Keratinocyte (primary cell): ENCODE measurements at regions not wholly inside any gene's neighbourhood (a gene's known extent, or its start where the extent isn't known, plus 50 kb on each side); places are given as distances from the start of the nearest gene placed in this dataset.

Experiments used
- DNase-seq: peaks from one replicate; pipeline ENCODE4 v3.0.0-alpha.2; 2011; ENCODE audit warnings: low read depth, missing footprints, low spot score
- FAIRE-seq: peaks from 2 replicates; lab custom pipeline; 2011; peaks lifted over from hg19 to GRCh38; lab: Jason Lieb, UNC
- H2AFZ ChIP-seq: 2 replicates; pipeline ENCODE4 v1.6.0; 2012; ENCODE audit warnings: low read length, control low read depth, inconsistent platforms; ENCODE audit not compliant: control insufficient read depth
- H3K27ac ChIP-seq: 2 replicates; pipeline ENCODE4 v1.5.1; 2011; ENCODE audit warnings: low read length; ENCODE audit not compliant: control insufficient read depth, insufficient read depth
- H3K27me3 ChIP-seq: 3 replicates; pipeline ENCODE4 v1.6.0; 2011; ENCODE audit warnings: low read length; ENCODE audit not compliant: control insufficient read depth, insufficient read depth; ENCODE audit errors: extremely low read depth
- H3K36me3 ChIP-seq, 2 experiments: 2 replicates in 1 of 2; 3 replicates in 1 of 2; pipeline ENCODE4 v1.5.1; 2011; ENCODE audit warnings: low read length in 2 of 2, mild to moderate bottlenecking in 1 of 2; ENCODE audit not compliant: control insufficient read depth in 2 of 2, insufficient read depth in 2 of 2; ENCODE audit errors: extremely low read depth in 1 of 2
- H3K4me1 ChIP-seq: 3 replicates; pipeline ENCODE4 v1.5.1; 2011; ENCODE audit warnings: low read length; ENCODE audit not compliant: control insufficient read depth, insufficient read depth; ENCODE audit errors: extremely low read depth
- H3K4me2 ChIP-seq: 3 replicates; pipeline ENCODE4 v1.6.0; 2011; ENCODE audit warnings: low read depth, low read length; ENCODE audit not compliant: control insufficient read depth, insufficient read depth; ENCODE audit errors: extremely low read depth
- H3K4me3 ChIP-seq, 3 experiments: fragments of 200-600 bp in 1 of 3; sonication (generic) in 1 of 3; 2 replicates in 2 of 3; 3 replicates in 1 of 3; pipeline ENCODE4 v1.5.1; 2011 to 2016; ENCODE audit warnings: low read length in 3 of 3, mild to moderate bottlenecking in 3 of 3, control low read depth in 2 of 3, inconsistent platforms in 1 of 3, low read depth in 1 of 3, mixed read lengths in 1 of 3, mixed run types in 1 of 3, moderate library complexity in 1 of 3; ENCODE audit not compliant: control insufficient read depth in 2 of 3, insufficient read depth in 2 of 3; ENCODE audit errors: extremely low read depth in 1 of 3
- H3K79me2 ChIP-seq: 2 replicates; pipeline ENCODE4 v1.6.0; 2012; ENCODE audit warnings: low read length; ENCODE audit not compliant: control insufficient read depth, insufficient read depth
- H3K9ac ChIP-seq: 3 replicates; pipeline ENCODE4 v1.6.0; 2011; ENCODE audit warnings: low read length; ENCODE audit not compliant: control insufficient read depth, insufficient read depth; ENCODE audit errors: extremely low read depth
- H3K9me1 ChIP-seq: 3 replicates; pipeline ENCODE4 v1.6.0; 2011; ENCODE audit warnings: low read length; ENCODE audit not compliant: control insufficient read depth, insufficient read depth; ENCODE audit errors: extremely low read depth
- H3K9me3 ChIP-seq: 2 replicates; pipeline ENCODE4 v1.5.1; 2012; ENCODE audit warnings: low read depth, low read length; ENCODE audit not compliant: control insufficient read depth
- H4K20me1 ChIP-seq: 3 replicates; pipeline ENCODE4 v1.6.0; 2011; ENCODE audit warnings: low read length; ENCODE audit not compliant: control insufficient read depth, insufficient read depth; ENCODE audit errors: extremely low read depth
- EZH2 ChIP-seq: IDR thresholded peaks from one replicate; pipeline ENCODE4 v1.6.1; 2012; ENCODE audit warnings: inconsistent platforms, mild to moderate bottlenecking, low read length, moderate library complexity
- dilution Hi-C: fragments of 300-500 bp; cut with MboI; formaldehyde crosslinking; loops from one replicate; pipeline ENCODE4 v1.7.0; 2020; ENCODE audit warnings: low sequenced_read_pairs; ENCODE audit not compliant: extremely low pct_ligation_motif_present
- TF ChIP-seq, protein P1 (sequence below), 3 experiments: IDR thresholded peaks in 1 of 3; conservative IDR thresholded peaks in 1 of 3; optimal IDR thresholded peaks in 1 of 3; 2 replicates in 2 of 3; 3 replicates in 1 of 3; pipeline versions ENCODE3 to v1.5.1; 2011; ENCODE audit warnings: low read length in 3 of 3, mild to moderate bottlenecking in 3 of 3, moderate library complexity in 2 of 3, control low read depth in 1 of 3, inconsistent platforms in 1 of 3; ENCODE audit not compliant: insufficient read depth in 2 of 3; ENCODE audit errors: extremely low read depth in 1 of 3

DNA sequence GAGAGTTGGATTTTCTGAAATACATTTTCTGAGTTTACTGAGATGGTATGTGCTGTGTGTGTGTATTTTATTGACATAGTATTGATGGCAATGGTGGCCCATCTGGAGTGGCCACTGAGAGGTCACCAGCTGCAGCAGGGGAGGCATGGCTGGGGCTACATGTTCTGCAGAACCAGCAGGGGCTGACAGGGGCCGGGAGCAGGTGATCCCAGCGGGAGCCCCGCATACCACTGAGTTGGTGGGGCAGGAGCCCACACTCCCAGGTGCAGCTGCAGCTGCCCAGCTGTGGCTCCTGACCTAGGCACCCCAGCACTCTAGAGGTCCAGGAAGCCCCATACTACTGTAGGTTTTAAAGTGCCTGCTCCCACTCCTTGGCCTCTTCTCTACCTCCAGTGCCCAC lies 1044.2 kb upstream of the CDH9 start:
- no peaks in the 10 kb centered on the region for H4K20me1 ChIP-seq
- H3K27ac ChIP-seq, result no peak overlapping the region
- H3K4me2 ChIP-seq, result no peak overlapping the region
- H3K9me3 ChIP-seq, result peaks cover 6% of the 10 kb centered on the region
- H3K79me2 ChIP-seq, result no peaks in the 10 kb centered on the region
- no peak overlapping the region for H2AFZ ChIP-seq
- no peaks in the 10 kb centered on the region for H3K9me1 ChIP-seq
- no peak overlapping the region for H3K4me3 ChIP-seq
- FAIRE-seq, result no peak
- H3K9ac ChIP-seq, result no peak overlapping the region
- no peak for DNase-seq
- dilution Hi-C loops, result no loop called here
- no peaks in the 10 kb centered on the region for H3K27me3 ChIP-seq
- TF ChIP-seq EZH2, result no peak
- no peaks in the 10 kb centered on the region for H3K36me3 ChIP-seq
- no peaks in the 10 kb centered on the region for H3K4me1 ChIP-seq

DNA sequence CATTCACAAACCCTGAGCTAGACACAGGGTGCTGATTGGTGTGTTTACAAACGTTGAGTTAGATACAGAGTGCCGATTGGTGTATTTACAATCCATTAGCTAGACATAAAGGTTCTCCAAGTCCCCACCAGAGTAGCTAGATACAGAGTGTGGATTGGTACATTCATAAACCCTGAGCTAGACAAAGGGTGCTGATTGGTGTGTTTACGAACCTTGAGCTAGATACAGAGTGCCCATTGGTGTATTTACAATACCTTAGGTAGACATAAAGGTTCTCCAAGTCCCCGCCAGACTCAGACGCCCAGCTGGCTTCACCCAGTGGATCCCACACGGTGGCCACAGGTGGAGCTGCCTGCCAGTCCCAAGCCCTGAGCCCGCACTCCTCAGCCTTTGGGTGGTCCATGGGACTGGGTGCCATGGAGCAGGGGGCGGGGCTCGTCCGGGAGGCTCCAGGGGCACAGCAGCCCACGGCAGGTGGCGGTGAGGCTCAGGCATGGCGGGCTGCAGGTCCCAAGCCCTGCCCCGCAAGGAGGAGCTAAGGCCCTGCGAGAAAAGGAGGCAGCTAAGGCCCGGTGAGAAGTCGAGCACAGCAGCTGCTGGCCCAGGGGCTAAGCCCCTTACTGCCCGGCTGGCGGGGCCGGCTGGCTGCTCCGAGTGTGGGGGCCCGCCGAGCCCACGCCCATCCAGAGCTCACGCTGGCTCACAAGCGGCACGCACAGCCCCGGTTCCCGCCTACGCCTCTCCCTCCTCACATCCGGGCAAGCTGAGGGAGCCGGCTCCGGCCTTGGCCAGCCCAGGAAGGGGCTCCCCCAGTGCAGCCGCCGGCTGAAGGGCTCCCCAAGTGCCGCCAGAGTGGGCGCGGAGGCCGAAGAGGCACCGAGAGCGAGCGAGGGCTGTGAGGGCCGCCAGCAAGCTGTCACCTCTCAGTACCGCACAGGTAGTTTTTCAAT lies 1039.2 kb upstream of the CDH9 start:
- Histone ChIP-seq H3K27ac (no peak overlapping the region), H3K9me3 (no peaks in the 10 kb centered on the region), H3K27me3 (no peaks in the 10 kb centered on the region), H3K4me1 (no peaks in the 10 kb centered on the region), H3K4me3 (no peak overlapping the region), H3K9ac (no peak overlapping the region), H3K36me3 (no peaks in the 10 kb centered on the region), H4K20me1 (no peaks in the 10 kb centered on the region), H3K79me2 (no peaks in the 10 kb centered on the region), H3K9me1 (no peaks in the 10 kb centered on the region), H3K4me2 (no peak overlapping the region), H2AFZ (no peak overlapping the region)
- TF ChIP-seq EZH2, result no peak
- TF ChIP-seq, protein P1, sequence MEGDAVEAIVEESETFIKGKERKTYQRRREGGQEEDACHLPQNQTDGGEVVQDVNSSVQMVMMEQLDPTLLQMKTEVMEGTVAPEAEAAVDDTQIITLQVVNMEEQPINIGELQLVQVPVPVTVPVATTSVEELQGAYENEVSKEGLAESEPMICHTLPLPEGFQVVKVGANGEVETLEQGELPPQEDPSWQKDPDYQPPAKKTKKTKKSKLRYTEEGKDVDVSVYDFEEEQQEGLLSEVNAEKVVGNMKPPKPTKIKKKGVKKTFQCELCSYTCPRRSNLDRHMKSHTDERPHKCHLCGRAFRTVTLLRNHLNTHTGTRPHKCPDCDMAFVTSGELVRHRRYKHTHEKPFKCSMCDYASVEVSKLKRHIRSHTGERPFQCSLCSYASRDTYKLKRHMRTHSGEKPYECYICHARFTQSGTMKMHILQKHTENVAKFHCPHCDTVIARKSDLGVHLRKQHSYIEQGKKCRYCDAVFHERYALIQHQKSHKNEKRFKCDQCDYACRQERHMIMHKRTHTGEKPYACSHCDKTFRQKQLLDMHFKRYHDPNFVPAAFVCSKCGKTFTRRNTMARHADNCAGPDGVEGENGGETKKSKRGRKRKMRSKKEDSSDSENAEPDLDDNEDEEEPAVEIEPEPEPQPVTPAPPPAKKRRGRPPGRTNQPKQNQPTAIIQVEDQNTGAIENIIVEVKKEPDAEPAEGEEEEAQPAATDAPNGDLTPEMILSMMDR (optimal IDR thresholded peaks at IDR 0.05 in 1 of 3, IDR thresholded peaks at IDR 0.05 in 1 of 3, conservative IDR thresholded peaks at IDR 0.05 in 1 of 3; ENCODE audit: extremely low read depth in 1 of 3, insufficient read depth in 2 of 3, low read length in 3 of 3), result no peak
- dilution Hi-C loops, result no loop called here
- FAIRE-seq, result no peak
- DNase-seq, result no peak
